HepG2 (cell line): ENCODE measurements at regions not wholly inside any gene's neighbourhood (a gene's known extent, or its start where the extent isn't known, plus 50 kb on each side); places are given as distances from the start of the nearest gene placed in this dataset.

ENCODE experiments used
- ZMAT5 ChIP-seq: sonication (generic); formaldehyde crosslinking; IDR thresholded peaks from 2 replicates; pipeline ENCODE4 v1.5.0; 2020; ENCODE audit warnings: mild to moderate bottlenecking, low read depth, missing genetic modification reagents, borderline replicate concordance
- ZNF451 ChIP-seq: sonication (generic); formaldehyde crosslinking; IDR thresholded peaks from 2 replicates; pipeline ENCODE4 v1.5.0; 2020; ENCODE audit warnings: mild to moderate bottlenecking, missing genetic modification reagents
- TF ChIP-seq, protein P1 (sequence below): sonication (generic); formaldehyde crosslinking; IDR thresholded peaks from 2 replicates; pipeline ENCODE4 v1.5.0; 2020; ENCODE audit warnings: mild to moderate bottlenecking, missing genetic modification reagents, borderline replicate concordance

GRCh38 chr15:70576276-70576675 is 187.1 kb downstream of the UACA start (continued):
- TF ChIP-seq, protein P1, sequence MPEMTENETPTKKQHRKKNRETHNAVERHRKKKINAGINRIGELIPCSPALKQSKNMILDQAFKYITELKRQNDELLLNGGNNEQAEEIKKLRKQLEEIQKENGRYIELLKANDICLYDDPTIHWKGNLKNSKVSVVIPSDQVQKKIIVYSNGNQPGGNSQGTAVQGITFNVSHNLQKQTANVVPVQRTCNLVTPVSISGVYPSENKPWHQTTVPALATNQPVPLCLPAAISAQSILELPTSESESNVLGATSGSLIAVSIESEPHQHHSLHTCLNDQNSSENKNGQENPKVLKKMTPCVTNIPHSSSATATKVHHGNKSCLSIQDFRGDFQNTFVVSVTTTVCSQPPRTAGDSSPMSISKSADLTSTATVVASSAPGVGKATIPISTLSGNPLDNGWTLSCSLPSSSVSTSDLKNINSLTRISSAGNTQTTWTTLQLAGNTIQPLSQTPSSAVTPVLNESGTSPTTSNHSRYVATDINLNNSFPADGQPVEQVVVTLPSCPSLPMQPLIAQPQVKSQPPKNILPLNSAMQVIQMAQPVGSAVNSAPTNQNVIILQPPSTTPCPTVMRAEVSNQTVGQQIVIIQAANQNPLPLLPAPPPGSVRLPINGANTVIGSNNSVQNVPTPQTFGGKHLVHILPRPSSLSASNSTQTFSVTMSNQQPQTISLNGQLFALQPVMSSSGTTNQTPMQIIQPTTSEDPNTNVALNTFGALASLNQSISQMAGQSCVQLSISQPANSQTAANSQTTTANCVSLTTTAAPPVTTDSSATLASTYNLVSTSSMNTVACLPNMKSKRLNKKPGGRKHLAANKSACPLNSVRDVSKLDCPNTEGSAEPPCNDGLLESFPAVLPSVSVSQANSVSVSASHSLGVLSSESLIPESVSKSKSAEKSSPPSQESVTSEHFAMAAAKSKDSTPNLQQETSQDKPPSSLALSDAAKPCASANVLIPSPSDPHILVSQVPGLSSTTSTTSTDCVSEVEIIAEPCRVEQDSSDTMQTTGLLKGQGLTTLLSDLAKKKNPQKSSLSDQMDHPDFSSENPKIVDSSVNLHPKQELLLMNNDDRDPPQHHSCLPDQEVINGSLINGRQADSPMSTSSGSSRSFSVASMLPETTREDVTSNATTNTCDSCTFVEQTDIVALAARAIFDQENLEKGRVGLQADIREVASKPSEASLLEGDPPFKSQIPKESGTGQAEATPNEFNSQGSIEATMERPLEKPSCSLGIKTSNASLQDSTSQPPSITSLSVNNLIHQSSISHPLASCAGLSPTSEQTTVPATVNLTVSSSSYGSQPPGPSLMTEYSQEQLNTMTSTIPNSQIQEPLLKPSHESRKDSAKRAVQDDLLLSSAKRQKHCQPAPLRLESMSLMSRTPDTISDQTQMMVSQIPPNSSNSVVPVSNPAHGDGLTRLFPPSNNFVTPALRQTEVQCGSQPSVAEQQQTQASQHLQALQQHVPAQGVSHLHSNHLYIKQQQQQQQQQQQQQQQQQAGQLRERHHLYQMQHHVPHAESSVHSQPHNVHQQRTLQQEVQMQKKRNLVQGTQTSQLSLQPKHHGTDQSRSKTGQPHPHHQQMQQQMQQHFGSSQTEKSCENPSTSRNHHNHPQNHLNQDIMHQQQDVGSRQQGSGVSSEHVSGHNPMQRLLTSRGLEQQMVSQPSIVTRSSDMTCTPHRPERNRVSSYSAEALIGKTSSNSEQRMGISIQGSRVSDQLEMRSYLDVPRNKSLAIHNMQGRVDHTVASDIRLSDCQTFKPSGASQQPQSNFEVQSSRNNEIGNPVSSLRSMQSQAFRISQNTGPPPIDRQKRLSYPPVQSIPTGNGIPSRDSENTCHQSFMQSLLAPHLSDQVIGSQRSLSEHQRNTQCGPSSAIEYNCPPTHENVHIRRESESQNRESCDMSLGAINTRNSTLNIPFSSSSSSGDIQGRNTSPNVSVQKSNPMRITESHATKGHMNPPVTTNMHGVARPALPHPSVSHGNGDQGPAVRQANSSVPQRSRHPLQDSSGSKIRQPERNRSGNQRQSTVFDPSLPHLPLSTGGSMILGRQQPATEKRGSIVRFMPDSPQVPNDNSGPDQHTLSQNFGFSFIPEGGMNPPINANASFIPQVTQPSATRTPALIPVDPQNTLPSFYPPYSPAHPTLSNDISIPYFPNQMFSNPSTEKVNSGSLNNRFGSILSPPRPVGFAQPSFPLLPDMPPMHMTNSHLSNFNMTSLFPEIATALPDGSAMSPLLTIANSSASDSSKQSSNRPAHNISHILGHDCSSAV (CRISPR knock-in tag) = no peak
- no peak for TF ChIP-seq ZNF451 (CRISPR knock-in tag)
- TF ChIP-seq ZMAT5 (CRISPR knock-in tag) = no peak
